UCSD-AML1 (cell line): ENCODE measurements at regions not wholly inside any gene's neighbourhood (a gene's known extent, or its start where the extent isn't known, plus 50 kb on each side); places are given as distances from the start of the nearest gene placed in this dataset.
"Not testable (repeated sequence)": the region's sequence is repeated elsewhere in the genome, so short reads cannot be mapped to it uniquely, and the experiment has no call there.

ENCODE experiments used
- DNase-seq: peaks from one replicate; lab custom pipeline; 2025; ENCODE audit not compliant: unreplicated experiment; lab: John Stamatoyannopoulos, UW

DNA sequence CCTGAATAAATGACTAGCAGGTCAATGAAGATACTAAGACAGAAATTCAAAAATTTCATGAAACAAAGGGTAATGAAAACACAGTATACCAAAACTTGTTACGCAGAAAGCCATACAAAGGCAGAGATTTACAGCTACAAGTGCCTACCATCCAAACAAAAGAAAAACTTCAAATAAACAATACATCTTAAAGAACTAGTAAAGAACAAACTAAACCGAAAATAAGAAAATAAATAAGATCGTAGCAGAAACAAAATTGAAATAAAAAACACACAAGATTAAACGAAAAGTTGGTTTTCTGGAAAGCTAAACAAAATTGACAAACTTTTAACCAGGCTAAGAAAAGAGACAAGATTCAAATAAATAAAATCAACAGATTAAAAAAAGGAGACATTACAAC is 51.5 kb downstream of the VPREB1 start:
- not testable (repeated sequence) for DNase-seq

DNA sequence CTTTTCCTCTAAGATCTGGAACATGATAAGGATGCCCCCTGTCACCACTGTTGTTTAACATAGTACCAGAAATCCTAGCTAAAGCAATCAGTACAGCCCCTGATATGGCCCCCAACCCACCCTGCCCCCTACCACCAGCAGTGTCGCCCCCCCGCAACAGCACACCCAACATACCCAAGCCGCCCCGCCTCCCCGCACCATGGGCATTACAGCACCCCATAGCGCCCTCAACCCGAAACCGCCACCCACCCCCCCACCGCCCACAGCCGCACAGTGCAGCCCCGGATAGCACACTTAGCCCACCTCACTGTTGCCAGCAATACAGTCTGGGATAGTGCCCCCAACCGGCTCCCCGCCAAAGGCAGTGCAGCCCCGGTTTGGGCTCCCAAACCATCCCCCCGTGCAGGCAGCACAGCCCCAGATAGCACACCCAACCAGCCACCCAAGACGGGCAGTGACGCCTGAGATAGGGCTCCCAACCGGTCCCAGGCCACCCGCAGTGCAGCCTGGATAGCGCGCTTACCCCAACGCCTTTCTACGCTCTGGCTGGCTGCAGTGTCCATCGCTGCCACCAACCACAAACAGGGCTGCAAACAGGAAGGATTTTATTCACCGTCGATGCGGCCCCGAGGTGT is 52.7 kb downstream of the VPREB1 start:
- DNase-seq = peak; percentile 45

DNA sequence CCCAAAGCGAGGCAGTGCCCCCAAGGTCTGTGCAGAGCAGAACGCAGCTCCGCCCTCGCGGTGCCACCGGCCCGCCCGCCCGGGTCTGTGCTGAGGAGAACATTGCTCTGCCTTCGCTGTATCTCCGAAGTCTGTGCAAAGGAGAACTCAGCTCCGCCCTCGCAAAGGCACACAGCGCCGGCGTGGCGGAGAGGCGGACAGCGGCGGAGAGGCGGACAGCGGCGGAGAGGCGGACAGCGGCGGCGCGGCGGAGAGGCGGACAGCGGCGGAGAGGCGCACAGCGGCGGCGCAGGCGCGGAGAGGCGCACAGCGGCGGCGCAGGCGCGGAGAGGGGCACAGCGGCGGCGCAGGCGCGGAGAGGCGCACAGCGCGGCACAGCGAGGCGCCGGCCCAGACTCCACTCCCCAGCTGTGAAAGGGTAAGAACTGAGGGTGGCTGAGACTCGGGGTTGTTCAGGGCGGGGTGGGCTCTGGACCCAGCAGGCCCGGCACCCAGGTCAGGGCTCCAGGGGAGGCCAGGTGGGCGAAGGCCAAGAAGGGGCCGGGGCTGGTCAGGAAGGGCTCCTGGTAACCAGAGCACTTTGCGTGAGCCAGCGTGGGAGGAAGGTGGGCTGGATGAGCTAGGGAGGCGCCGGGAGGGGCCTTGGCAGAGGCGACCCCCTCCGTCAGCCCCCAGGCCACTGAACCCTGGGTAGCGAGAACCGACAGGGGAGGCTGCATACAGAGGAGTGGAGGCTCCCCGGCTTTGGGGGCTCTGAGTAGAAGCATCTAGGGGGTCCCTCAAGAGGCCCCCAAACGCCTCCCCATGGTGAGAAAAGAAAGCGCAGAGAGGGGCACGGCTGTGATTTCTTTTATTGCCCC is 53.4 kb downstream of the VPREB1 start:
- peak; percentile 87 for DNase-seq

DNA sequence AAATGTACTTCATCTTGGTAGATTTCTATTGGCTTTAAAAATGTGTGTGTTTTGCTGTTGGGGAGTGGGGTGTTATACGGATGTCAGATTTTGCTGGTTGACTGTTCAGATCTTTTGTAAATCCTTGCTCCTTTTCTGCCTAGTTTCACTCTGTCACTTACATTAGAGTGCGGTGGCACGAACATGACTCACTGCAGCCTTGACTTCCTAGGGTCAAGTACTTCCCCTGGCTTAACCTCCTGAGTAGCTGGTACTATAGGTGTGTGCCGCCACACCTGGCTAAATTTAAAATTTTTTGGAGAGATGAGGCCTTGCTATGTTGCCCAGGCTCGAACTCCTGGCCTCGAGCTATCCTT is 54.0 kb downstream of the VPREB1 start:
- not testable (repeated sequence) for DNase-seq

GRCh38 chr22:22300511-22300910 is 55.9 kb downstream of the VPREB1 start:
- DNase-seq = not testable (repeated sequence)

- DNase-seq = not testable (repeated sequence)
These were observed 56.4 kb downstream of the VPREB1 start for GRCh38 chr22:22300946-22301345.

DNA sequence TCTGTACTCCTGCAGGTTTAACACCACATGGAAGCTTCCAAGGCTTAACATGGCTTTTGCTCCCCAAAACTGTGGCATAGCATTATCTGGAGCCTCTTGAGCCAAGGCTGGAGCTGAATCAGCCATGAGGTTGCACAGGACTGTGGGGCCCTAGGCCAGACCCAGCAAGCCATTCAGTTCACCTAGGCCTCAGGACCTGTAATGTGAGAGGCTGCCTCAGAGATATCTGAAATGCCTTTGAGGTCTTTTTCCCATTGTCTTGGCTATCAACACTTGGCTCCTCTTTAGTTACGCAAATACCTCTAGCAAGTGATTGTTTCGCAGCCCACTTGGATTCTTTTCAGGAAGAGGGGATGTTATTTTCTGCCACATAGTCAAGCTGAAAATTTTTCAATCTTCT is 72.0 kb downstream of the VPREB1 start:
- DNase-seq = no peak

DNA sequence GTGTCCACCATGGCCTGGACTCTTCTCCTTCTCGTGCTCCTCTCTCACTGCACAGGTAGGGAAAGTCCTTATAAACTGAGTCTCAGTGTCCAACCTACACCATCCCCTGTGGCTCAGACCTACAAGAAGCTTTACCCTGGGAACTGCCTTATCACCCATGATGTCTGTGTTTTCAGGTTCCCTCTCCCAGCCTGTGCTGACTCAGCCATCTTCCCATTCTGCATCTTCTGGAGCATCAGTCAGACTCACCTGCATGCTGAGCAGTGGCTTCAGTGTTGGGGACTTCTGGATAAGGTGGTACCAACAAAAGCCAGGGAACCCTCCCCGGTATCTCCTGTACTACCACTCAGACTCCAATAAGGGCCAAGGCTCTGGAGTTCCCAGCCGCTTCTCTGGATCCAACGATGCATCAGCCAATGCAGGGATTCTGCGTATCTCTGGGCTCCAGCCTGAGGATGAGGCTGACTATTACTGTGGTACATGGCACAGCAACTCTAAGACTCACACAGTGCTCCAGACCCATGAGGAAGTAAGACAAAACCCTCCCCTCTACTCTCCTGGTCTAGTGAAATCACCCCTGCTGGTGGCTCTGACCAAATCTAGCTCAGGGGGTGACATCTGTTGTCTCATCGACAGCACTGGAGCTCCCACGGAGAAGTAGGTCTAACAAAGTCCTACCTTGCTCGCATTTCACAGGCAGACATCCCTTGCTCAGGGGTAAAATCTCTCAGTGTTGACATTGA is 74.3 kb downstream of the VPREB1 start:
- DNase-seq = no peak

GRCh38 chr22:22321743-22322611 is 77.4 kb downstream of the VPREB1 start:
- DNase-seq = peak; percentile 64

GRCh38 chr22:22322792-22323191 is 78.2 kb downstream of the VPREB1 start:
- no peak for DNase-seq

DNA sequence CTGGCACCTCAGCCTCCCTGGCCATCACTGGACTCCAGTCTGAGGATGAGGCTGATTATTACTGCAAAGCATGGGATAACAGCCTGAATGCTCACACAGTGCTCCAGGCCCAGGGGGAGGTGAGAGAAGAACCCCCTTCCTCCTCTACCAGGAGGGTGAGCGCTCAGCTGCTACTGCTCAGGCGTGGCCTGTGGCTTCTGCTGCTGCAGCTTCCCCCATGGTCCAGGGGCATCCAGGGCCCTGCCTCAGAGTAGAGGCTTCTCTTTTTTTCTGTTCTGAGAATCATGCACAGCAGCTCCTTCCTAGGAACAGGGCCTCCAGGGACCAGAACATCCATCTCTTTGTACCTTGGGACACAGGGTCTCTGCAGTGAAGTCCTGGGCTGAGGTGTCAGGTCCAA is 83.1 kb downstream of the VPREB1 start:
- no peak for DNase-seq

DNA sequence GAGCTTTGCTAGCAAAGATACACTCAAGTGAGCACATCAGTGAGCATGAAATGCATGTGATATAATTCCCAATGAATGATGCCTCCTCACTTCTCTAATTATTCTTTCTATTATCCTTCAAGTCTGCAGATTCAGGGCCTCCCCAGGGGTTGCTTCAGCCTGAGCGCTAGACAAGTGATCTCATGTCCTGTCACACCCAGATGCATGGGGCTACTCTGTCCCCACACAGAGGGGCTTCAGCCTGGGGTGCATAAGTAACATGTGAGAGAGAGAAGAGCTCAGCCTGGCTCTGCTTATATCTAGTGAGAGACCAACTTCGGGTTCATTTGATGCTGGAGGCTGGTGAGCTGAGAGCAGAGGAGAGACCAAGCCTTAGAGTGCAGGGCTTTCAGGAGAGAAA is 85.2 kb downstream of the VPREB1 start:
- no peak for DNase-seq

DNA sequence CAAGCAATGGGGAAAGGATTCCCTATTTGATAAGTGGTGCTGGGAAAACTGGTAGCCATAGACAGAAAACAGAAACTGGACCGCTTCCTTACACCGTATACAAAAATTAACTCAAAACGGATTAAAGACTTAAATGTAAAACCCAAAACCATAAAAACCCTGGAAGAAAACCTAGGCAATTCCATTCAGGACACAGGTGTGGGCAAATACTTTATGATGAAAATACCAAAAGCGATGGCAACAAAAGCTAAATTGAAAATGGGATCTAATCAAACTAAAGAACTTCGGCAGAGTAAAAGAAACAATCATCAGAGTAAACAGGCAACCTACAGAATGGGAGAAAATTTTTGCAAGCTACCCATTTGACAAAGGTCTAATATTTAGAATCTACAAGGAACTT is 91.1 kb downstream of the VPREB1 start:
- DNase-seq = not testable (repeated sequence)

GRCh38 chr22:22336333-22336732 is 91.7 kb downstream of the VPREB1 start:
- DNase-seq = not testable (repeated sequence)

DNA sequence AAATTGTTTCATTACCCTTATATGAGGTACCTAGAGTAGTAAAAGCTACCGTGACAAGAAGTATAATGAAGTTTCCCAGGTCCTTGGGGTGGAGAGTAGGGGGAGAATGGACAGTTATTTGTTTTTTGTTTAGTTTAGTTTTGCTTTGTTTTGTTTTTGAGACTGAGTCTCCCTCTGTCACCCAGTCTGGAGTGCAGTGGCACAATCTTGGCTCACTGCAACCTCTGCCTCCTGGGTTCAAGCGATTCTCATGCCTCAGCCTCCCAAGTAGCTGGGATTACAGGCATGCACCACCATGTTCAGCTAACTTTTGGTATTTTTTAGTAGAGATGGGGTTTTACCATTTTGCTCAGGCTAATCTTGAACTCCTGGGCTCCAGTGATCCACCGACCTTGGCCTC is 94.2 kb downstream of the VPREB1 start:
- DNase-seq = not testable (repeated sequence)

DNA sequence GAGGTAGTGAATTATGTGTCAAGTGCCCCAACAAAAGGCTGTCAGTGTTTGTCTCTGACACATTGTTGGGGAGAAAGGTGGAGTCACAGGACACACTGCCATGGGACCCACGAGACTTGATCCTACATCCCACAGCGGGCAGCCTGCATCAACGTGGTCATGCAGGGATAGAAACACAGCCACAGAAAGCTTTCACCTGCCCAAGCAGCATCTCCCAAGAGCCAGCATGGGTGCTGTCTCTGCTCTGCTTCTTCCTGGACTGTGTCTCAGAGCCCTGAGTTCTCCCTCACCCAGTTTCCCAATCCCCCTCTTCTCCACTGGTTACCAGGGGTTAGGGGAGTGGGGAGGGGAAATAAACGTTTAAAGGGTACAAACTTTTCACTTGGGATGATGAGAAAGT is 97.2 kb downstream of the VPREB1 start:
- DNase-seq = no peak

GRCh38 chr22:22342697-22343580 is 98.4 kb downstream of the VPREB1 start:
- peak; percentile 43 for DNase-seq

DNA sequence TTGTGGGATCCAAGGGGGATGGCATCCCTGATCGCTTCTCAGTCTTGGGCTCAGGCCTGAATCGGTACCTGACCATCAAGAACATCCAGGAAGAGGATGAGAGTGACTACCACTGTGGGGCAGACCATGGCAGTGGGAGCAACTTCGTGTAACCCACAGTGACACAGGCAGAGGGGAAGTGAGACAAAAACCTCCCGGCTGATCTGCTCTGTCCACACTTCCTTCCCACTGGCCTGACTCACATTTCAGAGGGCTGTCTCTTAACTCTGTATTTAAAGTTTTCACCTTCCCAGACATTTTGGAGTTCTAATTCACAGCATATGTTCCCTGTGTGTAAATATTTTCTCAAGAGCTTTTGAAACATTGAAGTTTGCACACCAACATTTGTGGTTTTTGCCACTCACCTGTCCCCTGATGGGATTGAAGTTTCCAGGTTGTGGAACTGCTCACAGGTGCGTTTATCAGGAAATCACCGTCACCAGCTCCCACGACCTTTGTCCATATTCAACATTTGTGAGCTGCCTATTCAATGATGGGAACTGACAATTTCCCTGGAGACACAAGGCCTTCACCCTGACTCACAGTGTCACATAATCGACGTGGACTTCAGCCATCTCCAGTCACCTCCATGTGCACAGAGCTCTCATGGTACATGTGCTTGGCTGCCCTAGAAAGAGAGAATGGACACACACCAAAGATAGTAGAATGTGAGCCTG is 99.2 kb downstream of the VPREB1 start:
- DNase-seq = peak; percentile 60

DNA sequence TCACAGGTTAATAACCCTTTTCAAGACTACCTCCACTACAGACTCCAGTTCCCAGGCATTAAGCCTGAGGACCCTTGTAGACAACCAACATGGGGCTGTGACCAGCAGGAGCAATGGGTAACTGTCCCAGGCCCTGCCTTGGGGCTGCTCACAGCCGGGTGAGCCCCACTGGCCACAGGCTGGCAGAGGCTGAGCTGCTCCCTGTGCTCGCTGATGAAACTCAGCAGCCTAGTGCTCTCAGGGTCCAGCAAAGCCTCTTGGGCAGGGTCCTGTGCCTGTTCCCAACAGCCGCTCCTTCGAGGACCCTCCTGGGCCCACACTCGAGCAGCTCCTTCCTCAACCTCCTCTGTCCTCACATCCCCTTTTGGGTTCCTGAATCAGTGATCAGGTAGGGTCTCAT is 99.8 kb downstream of the VPREB1 start:
- no peak for DNase-seq
